Coronary artery (tissue), 2 donors: ENCODE measurements at regions not wholly inside any gene's neighbourhood (a gene's known extent, or its start where the extent isn't known, plus 50 kb on each side); places are given as distances from the start of the nearest gene placed in this dataset.
A peak's percentile ranks its signal among the peaks of the same experiment; 100 is the strongest.

ENCODE experiments used
- DNase-seq: peaks from one replicate; pipeline ENCODE4 v3.0.0-alpha.2; 2017; ENCODE audit warnings: low spot score
- H3K27ac ChIP-seq, 2 donors: fragments of 200-600 bp; sonication (generic); one replicate each; pipeline ENCODE4 v1.5.1; 2016 to 2019
- H3K4me3 ChIP-seq: fragments of 200-600 bp; sonication (generic); 2 replicates; pipeline ENCODE4 v1.5.1; 2016; ENCODE audit warnings: mild to moderate bottlenecking, moderate library complexity
- CTCF ChIP-seq: fragments of 200-600 bp; sonication (generic); IDR thresholded peaks from one replicate; pipeline ENCODE4 v1.5.1; 2019; ENCODE audit warnings: antibody characterized with exemption

- DNase-seq = peak; percentile 35
- H3K27ac ChIP-seq = no peak overlapping the region
- TF ChIP-seq CTCF = no peak
- H3K4me3 ChIP-seq = no peak overlapping the region
Observed at GRCh38 chr14:94679106-94679810, 67.1 kb downstream of the SERPINA3 start.

- no peak overlapping the region for H3K27ac ChIP-seq
- DNase-seq = peak; percentile 7
- no peak overlapping the region for H3K4me3 ChIP-seq
- TF ChIP-seq CTCF = no peak
Observed at GRCh38 chr14:94677747-94678146, 65.6 kb downstream of the SERPINA3 start.

DNA sequence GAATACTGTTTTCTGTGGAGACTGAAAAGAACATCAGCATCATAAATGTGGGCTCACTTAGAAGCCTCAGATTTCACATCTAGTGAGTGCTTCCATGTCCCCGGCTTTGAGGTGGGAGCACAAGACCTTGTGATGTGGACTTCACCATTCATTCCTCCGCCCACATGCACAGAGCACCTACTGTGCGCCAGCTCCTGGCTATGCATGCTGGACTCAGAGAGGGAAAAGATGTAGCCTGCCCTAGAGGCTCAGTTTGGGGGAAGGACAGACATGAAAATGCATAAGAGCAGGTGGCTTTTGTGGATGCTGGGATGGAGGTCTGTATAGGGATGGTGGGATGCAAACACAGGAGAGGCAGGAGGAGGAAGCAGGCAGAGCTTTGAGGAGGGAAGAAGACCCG lies 65.0 kb downstream of the SERPINA3 start:
- DNase-seq = peak; percentile 28
- TF ChIP-seq CTCF = no peak
- Histone ChIP-seq H3K27ac (no peak overlapping the region), H3K4me3 (no peak overlapping the region)

DNA sequence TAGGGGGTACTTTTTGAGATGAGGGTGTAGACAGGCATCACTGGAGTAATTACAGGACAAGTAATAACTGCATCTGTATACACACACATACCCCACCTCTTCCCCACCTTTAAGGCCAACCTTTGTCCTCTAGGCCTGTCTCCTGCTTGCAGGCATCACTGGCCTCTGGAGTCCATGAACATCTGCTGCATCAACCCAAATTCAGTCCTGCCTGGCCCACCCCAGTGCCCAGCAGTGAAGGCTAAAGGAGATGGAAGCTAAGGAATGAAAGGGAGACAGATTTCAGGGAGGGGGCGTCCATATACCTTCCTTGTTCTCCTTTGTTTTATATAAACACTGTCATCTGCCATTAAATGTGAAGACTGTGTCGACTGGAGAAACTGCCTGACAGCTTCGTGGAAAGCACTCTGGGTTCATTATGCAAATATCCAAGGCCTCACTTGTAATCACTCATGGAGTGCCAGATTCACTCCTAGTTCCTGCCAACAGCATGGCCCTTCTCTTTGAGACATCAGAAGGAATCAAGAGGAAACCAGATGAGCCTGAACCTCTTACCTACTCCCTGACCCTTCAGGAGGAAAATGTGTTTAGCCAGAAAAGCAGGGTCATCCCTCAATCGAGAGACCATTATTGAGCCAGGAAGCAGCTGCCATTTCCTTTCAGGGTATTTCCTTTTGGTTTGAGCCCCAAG lies 64.4 kb downstream of the SERPINA3 start:
- Histone ChIP-seq H3K27ac (no peak overlapping the region), H3K4me3 (no peak overlapping the region)
- no peak for TF ChIP-seq CTCF
- peak; percentile 41 for DNase-seq

DNA sequence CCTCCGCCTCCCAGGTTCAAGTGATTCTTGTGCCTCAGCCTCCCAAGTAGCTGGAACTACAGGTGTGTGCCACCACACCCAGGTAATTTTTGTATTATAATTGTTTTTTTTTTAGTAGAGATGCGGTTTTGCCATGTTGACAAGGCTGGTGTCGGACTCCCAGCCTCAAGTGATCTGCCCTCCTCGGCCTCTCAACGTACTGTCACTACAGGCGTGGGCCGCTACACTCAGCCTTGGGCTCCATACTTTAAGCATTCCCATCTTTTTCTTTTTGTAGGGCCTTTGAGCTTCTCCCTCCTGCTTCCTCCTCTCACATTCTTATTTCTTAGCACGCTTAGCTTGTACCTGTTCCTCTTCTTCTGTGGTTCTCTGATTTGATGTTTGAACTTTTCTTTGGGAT lies 62.8 kb downstream of the SERPINA3 start:
- Histone ChIP-seq H3K4me3 (no peak overlapping the region), H3K27ac (no peak overlapping the region)
- TF ChIP-seq CTCF = no peak
- DNase-seq = peak; percentile 29

DNA sequence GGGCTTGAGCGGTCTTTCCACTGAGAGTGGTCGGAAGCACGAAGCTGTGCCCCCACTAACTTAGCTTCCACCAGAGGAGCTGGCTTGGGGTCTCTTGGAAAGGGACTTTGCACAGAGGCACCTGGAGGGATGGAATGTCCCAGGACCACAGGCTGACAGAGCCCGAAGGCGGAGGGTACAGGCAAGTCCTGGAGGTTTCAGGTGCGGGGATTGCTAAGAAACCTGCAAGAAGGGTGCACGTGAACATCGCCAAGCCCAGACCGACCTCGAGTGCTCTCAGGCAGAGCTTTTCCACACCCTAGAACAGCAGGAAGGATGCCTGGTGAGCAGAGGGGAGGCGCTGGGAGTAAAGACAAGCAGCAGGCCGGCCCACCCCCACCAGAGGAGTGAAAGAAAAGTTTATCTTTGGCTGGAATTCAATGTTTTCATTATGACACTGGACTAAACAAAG lies 61.6 kb downstream of the SERPINA3 start:
- peak; percentile 45 for DNase-seq
- Histone ChIP-seq H3K27ac (no peak overlapping the region), H3K4me3 (no peak overlapping the region)
- no peak for TF ChIP-seq CTCF
